ENCODE measurements at regions not wholly inside any gene's neighbourhood (a gene's known extent, or its start where the extent isn't known, plus 50 kb on each side); places are given as distances from the start of the nearest gene placed in this dataset.

DNA sequence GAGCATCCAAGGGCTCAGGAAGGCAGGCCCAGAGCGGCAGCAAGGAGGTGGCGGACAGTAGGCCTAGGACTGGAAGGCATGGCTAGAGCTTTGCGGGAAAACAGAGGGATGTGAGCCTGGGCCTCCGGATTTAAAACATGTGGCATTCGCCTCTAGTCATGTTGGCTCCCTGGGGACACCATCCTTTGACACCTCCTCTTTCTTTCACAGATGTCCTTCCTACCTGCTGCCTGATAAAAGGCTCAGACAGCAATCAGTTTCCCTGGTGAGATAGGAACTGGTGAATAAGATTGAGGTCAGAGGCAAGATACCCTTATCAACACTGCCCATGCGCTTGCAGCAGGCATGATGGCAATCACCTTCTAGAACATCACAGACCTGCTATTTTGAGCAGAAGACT, 277.6 kb downstream of the SIPA1L2 start:
- TF ChIP-seq FOXM1 (IDR thresholded peaks at IDR 0.05; ENCODE audit: low read depth) (no peak), FOXJ3 (CRISPR knock-in tag; IDR thresholded peaks at IDR 0.05) (no peak), MEF2A (IDR thresholded peaks at IDR 0.05; ENCODE audit: borderline replicate concordance, low read depth) (no peak), NFIC (IDR thresholded peaks at IDR 0.05; ENCODE audit: borderline replicate concordance) (no peak), TAF1 (IDR thresholded peaks at IDR 0.05; ENCODE audit: borderline replicate concordance, low read depth, low read length) (no peak), TEAD4 (IDR thresholded peaks at IDR 0.05; ENCODE audit: borderline replicate concordance, insufficient read depth) (no peak), EP300 (IDR thresholded peaks at IDR 0.05; ENCODE audit: borderline replicate concordance in 1 of 2, low read depth in 1 of 2, low read length in 1 of 2) (no peak), RCOR1 (IDR thresholded peaks at IDR 0.05; ENCODE audit: low read length) (no peak), TCF12 (IDR thresholded peaks at IDR 0.05) (no peak)
- TF ChIP-seq, protein P1, sequence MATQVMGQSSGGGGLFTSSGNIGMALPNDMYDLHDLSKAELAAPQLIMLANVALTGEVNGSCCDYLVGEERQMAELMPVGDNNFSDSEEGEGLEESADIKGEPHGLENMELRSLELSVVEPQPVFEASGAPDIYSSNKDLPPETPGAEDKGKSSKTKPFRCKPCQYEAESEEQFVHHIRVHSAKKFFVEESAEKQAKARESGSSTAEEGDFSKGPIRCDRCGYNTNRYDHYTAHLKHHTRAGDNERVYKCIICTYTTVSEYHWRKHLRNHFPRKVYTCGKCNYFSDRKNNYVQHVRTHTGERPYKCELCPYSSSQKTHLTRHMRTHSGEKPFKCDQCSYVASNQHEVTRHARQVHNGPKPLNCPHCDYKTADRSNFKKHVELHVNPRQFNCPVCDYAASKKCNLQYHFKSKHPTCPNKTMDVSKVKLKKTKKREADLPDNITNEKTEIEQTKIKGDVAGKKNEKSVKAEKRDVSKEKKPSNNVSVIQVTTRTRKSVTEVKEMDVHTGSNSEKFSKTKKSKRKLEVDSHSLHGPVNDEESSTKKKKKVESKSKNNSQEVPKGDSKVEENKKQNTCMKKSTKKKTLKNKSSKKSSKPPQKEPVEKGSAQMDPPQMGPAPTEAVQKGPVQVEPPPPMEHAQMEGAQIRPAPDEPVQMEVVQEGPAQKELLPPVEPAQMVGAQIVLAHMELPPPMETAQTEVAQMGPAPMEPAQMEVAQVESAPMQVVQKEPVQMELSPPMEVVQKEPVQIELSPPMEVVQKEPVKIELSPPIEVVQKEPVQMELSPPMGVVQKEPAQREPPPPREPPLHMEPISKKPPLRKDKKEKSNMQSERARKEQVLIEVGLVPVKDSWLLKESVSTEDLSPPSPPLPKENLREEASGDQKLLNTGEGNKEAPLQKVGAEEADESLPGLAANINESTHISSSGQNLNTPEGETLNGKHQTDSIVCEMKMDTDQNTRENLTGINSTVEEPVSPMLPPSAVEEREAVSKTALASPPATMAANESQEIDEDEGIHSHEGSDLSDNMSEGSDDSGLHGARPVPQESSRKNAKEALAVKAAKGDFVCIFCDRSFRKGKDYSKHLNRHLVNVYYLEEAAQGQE (IDR thresholded peaks at IDR 0.05; ENCODE audit: low read depth, low read length): no peak
- TF ChIP-seq, protein P2, sequence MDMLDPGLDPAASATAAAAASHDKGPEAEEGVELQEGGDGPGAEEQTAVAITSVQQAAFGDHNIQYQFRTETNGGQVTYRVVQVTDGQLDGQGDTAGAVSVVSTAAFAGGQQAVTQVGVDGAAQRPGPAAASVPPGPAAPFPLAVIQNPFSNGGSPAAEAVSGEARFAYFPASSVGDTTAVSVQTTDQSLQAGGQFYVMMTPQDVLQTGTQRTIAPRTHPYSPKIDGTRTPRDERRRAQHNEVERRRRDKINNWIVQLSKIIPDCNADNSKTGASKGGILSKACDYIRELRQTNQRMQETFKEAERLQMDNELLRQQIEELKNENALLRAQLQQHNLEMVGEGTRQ (IDR thresholded peaks at IDR 0.05; ENCODE audit: borderline replicate concordance, low read depth, low read length): no peak
- TF ChIP-seq, protein P3, sequence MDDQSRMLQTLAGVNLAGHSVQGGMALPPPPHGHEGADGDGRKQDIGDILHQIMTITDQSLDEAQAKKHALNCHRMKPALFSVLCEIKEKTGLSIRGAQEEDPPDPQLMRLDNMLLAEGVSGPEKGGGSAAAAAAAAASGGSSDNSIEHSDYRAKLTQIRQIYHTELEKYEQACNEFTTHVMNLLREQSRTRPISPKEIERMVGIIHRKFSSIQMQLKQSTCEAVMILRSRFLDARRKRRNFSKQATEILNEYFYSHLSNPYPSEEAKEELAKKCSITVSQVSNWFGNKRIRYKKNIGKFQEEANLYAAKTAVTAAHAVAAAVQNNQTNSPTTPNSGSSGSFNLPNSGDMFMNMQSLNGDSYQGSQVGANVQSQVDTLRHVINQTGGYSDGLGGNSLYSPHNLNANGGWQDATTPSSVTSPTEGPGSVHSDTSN (IDR thresholded peaks at IDR 0.05): no peak
- TF ChIP-seq, protein P4, sequence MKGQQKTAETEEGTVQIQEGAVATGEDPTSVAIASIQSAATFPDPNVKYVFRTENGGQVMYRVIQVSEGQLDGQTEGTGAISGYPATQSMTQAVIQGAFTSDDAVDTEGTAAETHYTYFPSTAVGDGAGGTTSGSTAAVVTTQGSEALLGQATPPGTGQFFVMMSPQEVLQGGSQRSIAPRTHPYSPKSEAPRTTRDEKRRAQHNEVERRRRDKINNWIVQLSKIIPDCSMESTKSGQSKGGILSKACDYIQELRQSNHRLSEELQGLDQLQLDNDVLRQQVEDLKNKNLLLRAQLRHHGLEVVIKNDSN (IDR thresholded peaks at IDR 0.05; ENCODE audit: borderline replicate concordance, low read depth): no peak
- no peak overlapping the region for H3K4me2 ChIP-seq
- no peaks in the 10 kb centered on the region for H3K27me3 ChIP-seq (ENCODE audit: insufficient read depth)
- CTCF ChIA-PET: no interaction called here
- no peak overlapping the region for H3K9ac ChIP-seq
- H3K9me3 ChIP-seq: no peaks in the 10 kb centered on the region
- DNase-seq: no peak
- POLR2A ChIA-PET: no interaction called here
- H3K4me3 ChIP-seq (ENCODE audit: low read depth in 2 of 2, low read length in 1 of 2): no peak overlapping the region
- H3K36me3 ChIP-seq (replicated peaks in 1 of 2; ENCODE audit: control insufficient read depth in 1 of 2, insufficient read depth in 2 of 2, low read length in 1 of 2): no peaks in the 10 kb centered on the region
- no peaks in the 10 kb centered on the region for H3K9me2 ChIP-seq
- no peak overlapping the region for H2AFZ ChIP-seq (ENCODE audit: low read depth)
- H4K20me1 ChIP-seq (ENCODE audit: insufficient read depth): no peaks in the 10 kb centered on the region
- 72% methylated on average over 6 of the region's 6 CpGs for WGBS (ENCODE audit: low lambda C conversion rate)
- H3K79me2 ChIP-seq (ENCODE audit: insufficient read depth): no peaks in the 10 kb centered on the region
- no peak overlapping the region for H3K27ac ChIP-seq (ENCODE audit: low read depth in 2 of 2, low read length in 1 of 2)
- peaks cover 0 to 6% of the 10 kb centered on the region in 2 experiments; a peak in 2 of 4 replicates for H3K4me1 ChIP-seq (ENCODE audit: control insufficient read depth in 1 of 2, insufficient read depth in 2 of 2, low read depth in 1 of 2, low read length in 1 of 2)
- no peaks in the 10 kb centered on the region for H3F3A ChIP-seq (replicated peaks; ENCODE audit: insufficient read depth)

Data from SK-N-SH (cell line).